ENCODE measurements at regions not wholly inside any gene's neighbourhood (a gene's known extent, or its start where the extent isn't known, plus 50 kb on each side); places are given as distances from the start of the nearest gene placed in this dataset.
"Not testable (repeated sequence)": the region's sequence is repeated elsewhere in the genome, so short reads cannot be mapped to it uniquely, and the experiment has no call there.

- no peak for DNase-seq
- Mint-ChIP-seq H3K27ac (no peak overlapping the region), H3K36me3 (ENCODE audit: low read depth) (no peaks in the 10 kb centered on the region), H3K4me3 (no peak overlapping the region), H3K4me1 (ENCODE audit: low read depth) (no peaks in the 10 kb centered on the region), H3K27me3 (ENCODE audit: low read depth) (peaks cover 2% of the 10 kb centered on the region), H3K9me3 (peaks cover 2% of the 10 kb centered on the region)
- intact Hi-C loops (cut with micrococcal nuclease) = no loop called here
- CTCF ChIA-PET = no interaction called here
These were observed 1114.2 kb upstream of the GOT2 start for GRCh38 chr16:59848296-59848695.

- CTCF ChIA-PET = no interaction called here
- intact Hi-C loops (cut with micrococcal nuclease) = no loop called here
- no peaks in the 10 kb centered on the region for H3K36me3 Mint-ChIP-seq (ENCODE audit: low read depth)
- no peaks in the 10 kb centered on the region for H3K27me3 Mint-ChIP-seq (ENCODE audit: low read depth)
- H3K9me3 Mint-ChIP-seq = peaks cover 8% of the 10 kb centered on the region
- no peak overlapping the region for H3K4me3 Mint-ChIP-seq
- no peaks in the 10 kb centered on the region for H3K4me1 Mint-ChIP-seq (ENCODE audit: low read depth)
- no peak for DNase-seq
- no peak overlapping the region for H3K27ac Mint-ChIP-seq
These were observed 1106.1 kb upstream of the GOT2 start for GRCh38 chr16:59840169-59840568.

- peaks cover 2% of the 10 kb centered on the region for H3K9me3 Mint-ChIP-seq
- no peaks in the 10 kb centered on the region for H3K4me1 Mint-ChIP-seq (ENCODE audit: low read depth)
- intact Hi-C loops (cut with micrococcal nuclease) = no loop called here
- H3K27ac Mint-ChIP-seq = no peak overlapping the region
- H3K36me3 Mint-ChIP-seq (ENCODE audit: low read depth) = no peaks in the 10 kb centered on the region
- CTCF ChIA-PET = no interaction called here
- DNase-seq = no peak
- no peaks in the 10 kb centered on the region for H3K27me3 Mint-ChIP-seq (ENCODE audit: low read depth)
- no peak overlapping the region for H3K4me3 Mint-ChIP-seq
These were observed 1092.7 kb upstream of the GOT2 start for GRCh38 chr16:59826767-59827166.

- intact Hi-C loops (cut with micrococcal nuclease); H3K36me3 Mint-ChIP-seq (ENCODE audit: low read depth); H3K27ac Mint-ChIP-seq; H3K27me3 Mint-ChIP-seq (ENCODE audit: low read depth); H3K4me1 Mint-ChIP-seq (ENCODE audit: low read depth); CTCF ChIA-PET; H3K4me3 Mint-ChIP-seq; DNase-seq: not testable (repeated sequence)
- H3K9me3 Mint-ChIP-seq = peaks cover 13% of the 10 kb centered on the region
These were observed 1075.4 kb upstream of the GOT2 start for GRCh38 chr16:59809488-59809887.

GRCh38 chr16:59783191-59783590 is 1049.1 kb upstream of the GOT2 start:
- no peaks in the 10 kb centered on the region for H3K36me3 Mint-ChIP-seq (ENCODE audit: low read depth)
- H3K27ac Mint-ChIP-seq = no peak overlapping the region
- no peak for DNase-seq
- intact Hi-C loops (cut with micrococcal nuclease) = no loop called here
- no peaks in the 10 kb centered on the region for H3K4me1 Mint-ChIP-seq (ENCODE audit: low read depth)
- CTCF ChIA-PET = no interaction called here
- H3K4me3 Mint-ChIP-seq = no peak overlapping the region
- peaks cover 16% of the 10 kb centered on the region for H3K9me3 Mint-ChIP-seq
- no peaks in the 10 kb centered on the region for H3K27me3 Mint-ChIP-seq (ENCODE audit: low read depth)

- Mint-ChIP-seq H3K4me1 (ENCODE audit: low read depth) (no peaks in the 10 kb centered on the region), H3K9me3 (peaks cover 2% of the 10 kb centered on the region), H3K4me3 (no peak overlapping the region), H3K27ac (no peak overlapping the region), H3K36me3 (ENCODE audit: low read depth) (no peaks in the 10 kb centered on the region), H3K27me3 (ENCODE audit: low read depth) (no peaks in the 10 kb centered on the region)
- no peak for DNase-seq
- CTCF ChIA-PET = no interaction called here
- intact Hi-C loops (cut with micrococcal nuclease) = no loop called here
These were observed 1039.2 kb upstream of the GOT2 start for GRCh38 chr16:59773330-59773729.

- intact Hi-C loops (cut with micrococcal nuclease) = no loop called here
- H3K4me3 Mint-ChIP-seq = no peak overlapping the region
- no peaks in the 10 kb centered on the region for H3K4me1 Mint-ChIP-seq (ENCODE audit: low read depth)
- H3K27ac Mint-ChIP-seq = no peak overlapping the region
- DNase-seq = no peak
- H3K36me3 Mint-ChIP-seq (ENCODE audit: low read depth) = no peaks in the 10 kb centered on the region
- CTCF ChIA-PET = no interaction called here
- peaks cover 2% of the 10 kb centered on the region for H3K27me3 Mint-ChIP-seq (ENCODE audit: low read depth)
- peaks cover 10% of the 10 kb centered on the region for H3K9me3 Mint-ChIP-seq
These were observed 1025.2 kb upstream of the GOT2 start for GRCh38 chr16:59759296-59759695.

- peaks cover 10% of the 10 kb centered on the region for H3K9me3 Mint-ChIP-seq
- H3K4me3 Mint-ChIP-seq = no peak overlapping the region
- no peaks in the 10 kb centered on the region for H3K4me1 Mint-ChIP-seq (ENCODE audit: low read depth)
- no peak for DNase-seq
- no peak overlapping the region for H3K27ac Mint-ChIP-seq
- H3K27me3 Mint-ChIP-seq (ENCODE audit: low read depth) = peaks cover 2% of the 10 kb centered on the region
- no peaks in the 10 kb centered on the region for H3K36me3 Mint-ChIP-seq (ENCODE audit: low read depth)
- intact Hi-C loops (cut with micrococcal nuclease) = no loop called here
- CTCF ChIA-PET = no interaction called here
These were observed 1024.7 kb upstream of the GOT2 start for GRCh38 chr16:59758848-59759247.

- CTCF ChIA-PET = interaction anchor here (0.7 kb wide), 1 partner anchor 97 kb away, joined by 3 read pairs; no protein-coding TSS in a partner anchor
- no peak for DNase-seq
- Mint-ChIP-seq H3K27me3 (ENCODE audit: low read depth) (peaks cover 2% of the 10 kb centered on the region), H3K9me3 (peaks cover 3% of the 10 kb centered on the region), H3K4me3 (no peak overlapping the region), H3K27ac (no peak overlapping the region), H3K4me1 (ENCODE audit: low read depth) (no peaks in the 10 kb centered on the region), H3K36me3 (ENCODE audit: low read depth) (no peaks in the 10 kb centered on the region)
- intact Hi-C loops (cut with micrococcal nuclease) = no loop called here
These were observed 1020.7 kb upstream of the GOT2 start for GRCh38 chr16:59754854-59755253.

- intact Hi-C loops (cut with micrococcal nuclease) = no loop called here
- H3K4me1 Mint-ChIP-seq (ENCODE audit: low read depth) = no peaks in the 10 kb centered on the region
- no peaks in the 10 kb centered on the region for H3K27me3 Mint-ChIP-seq (ENCODE audit: low read depth)
- H3K27ac Mint-ChIP-seq = no peak overlapping the region
- no peaks in the 10 kb centered on the region for H3K36me3 Mint-ChIP-seq (ENCODE audit: low read depth)
- CTCF ChIA-PET = no interaction called here
- H3K4me3 Mint-ChIP-seq = no peak overlapping the region
- no peak for DNase-seq
- peaks cover 3% of the 10 kb centered on the region for H3K9me3 Mint-ChIP-seq
These were observed 1015.7 kb upstream of the GOT2 start for GRCh38 chr16:59749662-59750336.

GRCh38 chr16:59748531-59748930 is 1014.4 kb upstream of the GOT2 start:
- intact Hi-C loops (cut with micrococcal nuclease) = no loop called here
- H3K27me3 Mint-ChIP-seq (ENCODE audit: low read depth) = no peaks in the 10 kb centered on the region
- no peaks in the 10 kb centered on the region for H3K36me3 Mint-ChIP-seq (ENCODE audit: low read depth)
- no peak overlapping the region for H3K27ac Mint-ChIP-seq
- H3K4me3 Mint-ChIP-seq = no peak overlapping the region
- no peaks in the 10 kb centered on the region for H3K9me3 Mint-ChIP-seq
- DNase-seq = no peak
- CTCF ChIA-PET = no interaction called here
- no peaks in the 10 kb centered on the region for H3K4me1 Mint-ChIP-seq (ENCODE audit: low read depth)

- no peaks in the 10 kb centered on the region for H3K9me3 Mint-ChIP-seq
- intact Hi-C loops (cut with micrococcal nuclease) = no loop called here
- DNase-seq = no peak
- no peaks in the 10 kb centered on the region for H3K36me3 Mint-ChIP-seq (ENCODE audit: low read depth)
- H3K4me1 Mint-ChIP-seq (ENCODE audit: low read depth) = no peaks in the 10 kb centered on the region
- H3K27me3 Mint-ChIP-seq (ENCODE audit: low read depth) = no peaks in the 10 kb centered on the region
- H3K27ac Mint-ChIP-seq = no peak overlapping the region
- CTCF ChIA-PET = no interaction called here
- H3K4me3 Mint-ChIP-seq = no peak overlapping the region
These were observed 1009.4 kb upstream of the GOT2 start for GRCh38 chr16:59743504-59743903.

- CTCF ChIA-PET = no interaction called here
- Mint-ChIP-seq H3K9me3 (no peaks in the 10 kb centered on the region), H3K27ac (no peak overlapping the region), H3K27me3 (ENCODE audit: low read depth) (no peaks in the 10 kb centered on the region), H3K36me3 (ENCODE audit: low read depth) (no peaks in the 10 kb centered on the region), H3K4me3 (no peak overlapping the region), H3K4me1 (ENCODE audit: low read depth) (no peaks in the 10 kb centered on the region)
- no peak for DNase-seq
- intact Hi-C loops (cut with micrococcal nuclease) = no loop called here
These were observed 1006.7 kb upstream of the GOT2 start for GRCh38 chr16:59740858-59741257.

GRCh38 chr16:59737274-59737673 is 1003.2 kb upstream of the GOT2 start:
- H3K36me3 Mint-ChIP-seq (ENCODE audit: low read depth) = no peaks in the 10 kb centered on the region
- H3K9me3 Mint-ChIP-seq = no peaks in the 10 kb centered on the region
- no peak overlapping the region for H3K27ac Mint-ChIP-seq
- H3K27me3 Mint-ChIP-seq (ENCODE audit: low read depth) = no peaks in the 10 kb centered on the region
- intact Hi-C loops (cut with micrococcal nuclease) = no loop called here
- H3K4me1 Mint-ChIP-seq (ENCODE audit: low read depth) = no peaks in the 10 kb centered on the region
- CTCF ChIA-PET = no interaction called here
- DNase-seq = no peak
- H3K4me3 Mint-ChIP-seq = no peak overlapping the region
